ENCODE measurements at regions not wholly inside any gene's neighbourhood (a gene's known extent, or its start where the extent isn't known, plus 50 kb on each side); places are given as distances from the start of the nearest gene placed in this dataset.

DNA sequence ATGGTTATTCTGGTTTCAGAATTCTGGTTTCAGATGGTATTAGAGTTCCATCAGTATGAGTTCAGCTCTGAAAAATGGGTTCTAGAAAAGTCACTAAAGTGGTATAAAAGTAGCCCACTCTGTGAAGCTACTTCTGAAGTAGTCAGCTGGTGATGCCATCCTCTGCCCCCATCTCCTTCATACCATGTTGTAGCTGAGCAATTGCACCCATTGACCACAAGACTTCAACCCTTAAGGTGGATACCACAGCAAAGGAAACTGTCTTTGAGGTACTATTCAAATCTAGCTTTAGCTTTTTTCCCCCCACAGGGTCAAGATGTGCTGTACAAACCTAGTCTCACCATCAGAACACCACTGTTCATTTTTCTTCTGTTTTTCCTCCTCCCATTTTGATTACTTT, 444.9 kb downstream of the DMAC1 start:
- Histone ChIP-seq H2AFZ (ENCODE audit: low read length) (no peak overlapping the region), H3K18ac (ENCODE audit: extremely low read depth, low read length) (no peak overlapping the region), H4K91ac (replicated peaks; ENCODE audit: insufficient read length, low read length) (no peak overlapping the region), H2BK5ac (ENCODE audit: low read depth, low read length) (no peak overlapping the region), H2BK120ac (replicated peaks; ENCODE audit: low read depth, low read length) (no peak overlapping the region), H4K5ac (ENCODE audit: insufficient read length, low read depth, low read length) (no peak overlapping the region), H2AK5ac (ENCODE audit: low read depth, low read length) (no peak overlapping the region), H4K8ac (ENCODE audit: extremely low read depth, insufficient read depth, low read length) (no peak overlapping the region), H3K56ac (replicated peaks; ENCODE audit: insufficient read length, low read depth, low read length) (no peak overlapping the region), H2BK15ac (ENCODE audit: low read length) (no peak overlapping the region), H3K4me1 (replicated peaks in 1 of 4; ENCODE audit: control insufficient read depth in 3 of 4, insufficient read depth in 4 of 4, low read length in 3 of 4) (no peaks in the 10 kb centered on the region), H3K23me2 (ENCODE audit: low read depth, low read length) (no peaks in the 10 kb centered on the region), H3K79me2 (ENCODE audit: control insufficient read depth in 1 of 2, insufficient read depth in 2 of 2, low read length in 2 of 2) (no peaks in the 10 kb centered on the region), H3K27ac (ENCODE audit: low read depth, low read length) (no peak overlapping the region), H3K4me3 (ENCODE audit: extremely low read depth in 1 of 4, insufficient read depth in 2 of 4, low read depth in 3 of 4, low read length in 4 of 4) (no peak overlapping the region), H3K14ac (ENCODE audit: insufficient read length) (no peak overlapping the region), H2BK20ac (ENCODE audit: low read length) (no peak overlapping the region), H2BK12ac (ENCODE audit: low read depth, low read length) (no peak overlapping the region), H3K23ac (ENCODE audit: insufficient read length) (no peak overlapping the region), H3K9ac (replicated peaks in 1 of 4; ENCODE audit: extremely low read depth in 1 of 4, low read depth in 3 of 4, low read length in 3 of 4) (no peak overlapping the region), H3K4me2 (ENCODE audit: insufficient read depth in 1 of 2, low read depth in 2 of 2, low read length in 2 of 2) (no peak overlapping the region), H4K20me1 (replicated peaks in 1 of 2; ENCODE audit: control insufficient read depth in 1 of 2, insufficient read depth in 2 of 2, low read length in 2 of 2) (no peaks in the 10 kb centered on the region), H3K9me3 (ENCODE audit: insufficient read depth in 2 of 2, low read depth in 1 of 2, low read length in 1 of 2) (no peaks in the 10 kb centered on the region), H3K4ac (replicated peaks; ENCODE audit: insufficient read length, low read depth, low read length) (no peak overlapping the region), H3K27me3 (replicated peaks in 1 of 4; ENCODE audit: control insufficient read depth in 3 of 4, extremely low read depth in 1 of 4, insufficient read depth in 3 of 4, low read length in 3 of 4) (no peaks in the 10 kb centered on the region), H3K36me3 (ENCODE audit: control insufficient read depth in 2 of 4, insufficient read depth in 4 of 4, low read length in 3 of 4) (no peaks in the 10 kb centered on the region), H3K79me1 (ENCODE audit: low read depth, low read length) (no peaks in the 10 kb centered on the region)
- no peak for DNase-seq (ENCODE audit: low read depth in 1 of 2, low spot score in 2 of 2)
- POLR2A ChIA-PET (ENCODE audit: partially characterized antibody): no interaction called here
- CTCF ChIA-PET (ENCODE audit: partially characterized antibody): interaction anchor here (0.7 to 1.4 kb wide), 2 partner anchors 21 to 122 kb away, joined by 3 read pairs; no protein-coding TSS in a partner anchor
- no peak for FAIRE-seq
- TF ChIP-seq RAD21 (IDR thresholded peaks at IDR 0.05 in 1 of 2, conservative IDR thresholded peaks at IDR 0.05 in 1 of 2; ENCODE audit: low read depth in 2 of 2, low read length in 2 of 2) (no peak), RBBP5 (IDR thresholded peaks at IDR 0.05; ENCODE audit: borderline replicate concordance, low read depth, low read length) (no peak), RFX5 (IDR thresholded peaks at IDR 0.05; ENCODE audit: borderline replicate concordance, low read depth, low read length) (no peak)
- TF ChIP-seq, protein P1, sequence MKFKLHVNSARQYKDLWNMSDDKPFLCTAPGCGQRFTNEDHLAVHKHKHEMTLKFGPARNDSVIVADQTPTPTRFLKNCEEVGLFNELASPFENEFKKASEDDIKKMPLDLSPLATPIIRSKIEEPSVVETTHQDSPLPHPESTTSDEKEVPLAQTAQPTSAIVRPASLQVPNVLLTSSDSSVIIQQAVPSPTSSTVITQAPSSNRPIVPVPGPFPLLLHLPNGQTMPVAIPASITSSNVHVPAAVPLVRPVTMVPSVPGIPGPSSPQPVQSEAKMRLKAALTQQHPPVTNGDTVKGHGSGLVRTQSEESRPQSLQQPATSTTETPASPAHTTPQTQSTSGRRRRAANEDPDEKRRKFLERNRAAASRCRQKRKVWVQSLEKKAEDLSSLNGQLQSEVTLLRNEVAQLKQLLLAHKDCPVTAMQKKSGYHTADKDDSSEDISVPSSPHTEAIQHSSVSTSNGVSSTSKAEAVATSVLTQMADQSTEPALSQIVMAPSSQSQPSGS (IDR thresholded peaks at IDR 0.05; ENCODE audit: low read length): no peak
- TF ChIP-seq, protein P2, sequence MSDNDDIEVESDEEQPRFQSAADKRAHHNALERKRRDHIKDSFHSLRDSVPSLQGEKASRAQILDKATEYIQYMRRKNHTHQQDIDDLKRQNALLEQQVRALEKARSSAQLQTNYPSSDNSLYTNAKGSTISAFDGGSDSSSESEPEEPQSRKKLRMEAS (IDR thresholded peaks at IDR 0.05): no peak

Data from H1 (cell line).